NCI-H524 treated with DMSO at 0.1 percent for 48 hours (cell line): ENCODE measurements at regions not wholly inside any gene's neighbourhood (a gene's known extent, or its start where the extent isn't known, plus 50 kb on each side); places are given as distances from the start of the nearest gene placed in this dataset.
"Not testable (repeated sequence)": the region's sequence is repeated elsewhere in the genome, so short reads cannot be mapped to it uniquely, and the experiment has no call there.

Source experiments
- DNase-seq: peaks from one replicate; lab custom pipeline; 2025; lab: John Stamatoyannopoulos, UW

- no peak for DNase-seq
Measured at GRCh38 chr10:128579280-128579865, 453.1 kb upstream of the MKI67 start.

DNA sequence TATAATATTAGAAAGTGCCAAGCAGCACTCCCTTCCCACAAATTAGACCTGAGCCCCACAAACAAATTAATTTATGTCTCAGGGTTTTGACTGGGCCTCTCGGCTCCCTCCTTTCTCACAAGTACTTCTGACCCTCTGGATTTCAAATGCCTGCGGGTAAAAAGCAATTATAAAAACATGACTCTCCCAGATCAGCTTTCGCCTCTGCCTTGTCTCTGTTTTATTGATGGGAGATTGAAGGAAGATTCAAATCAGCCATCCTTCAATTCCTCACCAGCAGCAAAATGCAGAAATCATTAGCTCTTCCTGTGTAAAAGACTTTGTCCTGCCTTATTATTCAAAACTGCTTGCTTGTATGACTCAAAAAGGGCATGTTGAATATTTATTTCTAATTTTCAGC, 453.7 kb upstream of the MKI67 start:
- no peak for DNase-seq

DNA sequence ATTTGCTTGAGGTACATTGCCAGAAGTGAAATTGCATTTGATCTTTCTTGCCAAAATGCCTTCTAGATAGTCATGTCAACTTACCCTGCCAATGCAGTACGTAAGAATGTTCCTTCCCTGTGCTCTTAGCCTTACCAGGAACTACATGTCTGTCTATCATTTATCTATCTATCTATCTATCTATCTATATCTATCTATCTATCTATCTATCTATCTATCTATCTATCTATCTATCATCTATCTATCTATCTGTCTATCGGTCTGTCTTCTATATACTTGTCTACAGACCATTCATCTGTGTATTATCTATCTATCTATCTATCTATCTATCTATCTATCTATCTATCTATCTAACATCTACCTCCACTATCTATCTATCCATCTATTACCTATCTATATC, 456.9 kb upstream of the MKI67 start:
- DNase-seq, result not testable (repeated sequence)

- not testable (repeated sequence) for DNase-seq
Measured at GRCh38 chr10:128586599-128586998, 460.4 kb upstream of the MKI67 start.

DNA sequence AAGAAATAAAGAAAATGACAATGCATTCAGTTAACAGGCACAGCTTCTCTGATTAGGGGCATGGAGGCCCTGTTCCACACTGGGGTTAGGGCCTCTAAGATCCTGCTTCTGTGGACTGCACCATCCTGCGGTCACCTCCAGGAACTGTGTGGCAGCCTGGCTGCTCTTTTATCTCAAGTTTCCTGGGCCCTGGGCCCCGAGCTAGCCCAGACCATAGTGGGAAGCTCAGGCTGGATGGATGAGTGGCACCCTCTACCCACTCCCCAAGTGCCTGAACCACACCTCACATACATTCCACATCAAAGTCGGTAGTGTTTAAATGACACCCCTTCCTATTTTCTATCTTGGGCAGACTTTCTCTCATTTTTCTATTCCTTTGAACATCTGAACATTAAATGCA, 461.5 kb upstream of the MKI67 start:
- no peak for DNase-seq

DNA sequence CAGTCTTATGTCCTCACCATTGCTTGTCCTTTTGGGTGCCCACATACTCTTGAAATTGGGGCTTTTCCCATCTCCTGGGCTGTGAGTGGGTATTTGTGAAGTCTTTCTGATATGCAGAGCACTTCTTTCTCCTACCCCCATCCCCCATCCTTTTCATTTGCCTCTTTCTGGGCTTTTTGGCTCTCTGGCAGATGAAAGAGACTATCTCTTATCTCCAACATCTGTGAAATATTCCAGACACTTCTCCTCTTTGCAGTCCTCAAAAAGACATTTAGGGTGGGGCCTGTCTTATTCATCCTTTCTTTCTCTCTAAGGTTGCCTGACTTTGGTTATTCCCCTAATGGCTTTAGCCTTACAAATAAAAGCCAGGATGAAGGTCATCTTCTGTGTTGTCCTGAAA, 462.2 kb upstream of the MKI67 start:
- DNase-seq, result no peak

DNA sequence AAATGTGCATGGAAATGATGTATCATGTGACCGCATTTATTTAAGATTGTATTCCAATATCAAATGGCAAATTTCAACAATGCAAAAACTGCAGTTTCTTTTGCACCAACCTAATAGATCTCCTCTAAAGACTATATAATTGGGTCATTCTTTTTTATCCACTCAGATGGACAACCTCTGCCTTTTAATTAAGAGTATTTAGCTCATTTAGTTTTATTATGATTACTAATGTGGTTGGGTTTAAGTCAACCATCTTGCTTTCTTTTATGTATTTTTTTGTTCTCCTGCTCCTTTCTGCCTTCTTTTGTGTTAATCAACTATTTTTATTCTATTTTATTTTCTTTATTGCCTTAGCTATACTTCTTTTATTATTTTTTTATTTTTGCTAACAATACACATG, 468.5 kb upstream of the MKI67 start:
- no peak for DNase-seq

- no peak for DNase-seq
Measured at GRCh38 chr10:128596906-128597305, 470.7 kb upstream of the MKI67 start.

DNA sequence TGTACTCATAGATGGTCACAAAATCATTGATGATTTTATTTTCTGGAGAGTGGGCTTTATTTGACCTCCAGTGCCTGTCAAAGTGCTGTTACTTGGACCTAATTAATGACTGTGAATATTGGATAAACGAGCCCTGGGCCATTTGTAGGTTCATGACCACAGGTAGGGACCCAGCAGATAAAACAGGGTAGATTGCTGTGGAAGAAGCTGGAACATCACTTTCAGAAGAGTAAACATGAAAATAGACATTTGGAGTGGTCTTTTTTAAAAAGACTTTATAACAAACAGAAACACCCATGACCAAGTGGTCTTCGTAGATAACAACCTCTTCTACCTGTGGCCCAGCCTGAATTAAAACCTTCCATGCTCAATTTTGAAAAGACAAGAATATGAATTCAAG, 472.8 kb upstream of the MKI67 start:
- DNase-seq, result no peak

DNA sequence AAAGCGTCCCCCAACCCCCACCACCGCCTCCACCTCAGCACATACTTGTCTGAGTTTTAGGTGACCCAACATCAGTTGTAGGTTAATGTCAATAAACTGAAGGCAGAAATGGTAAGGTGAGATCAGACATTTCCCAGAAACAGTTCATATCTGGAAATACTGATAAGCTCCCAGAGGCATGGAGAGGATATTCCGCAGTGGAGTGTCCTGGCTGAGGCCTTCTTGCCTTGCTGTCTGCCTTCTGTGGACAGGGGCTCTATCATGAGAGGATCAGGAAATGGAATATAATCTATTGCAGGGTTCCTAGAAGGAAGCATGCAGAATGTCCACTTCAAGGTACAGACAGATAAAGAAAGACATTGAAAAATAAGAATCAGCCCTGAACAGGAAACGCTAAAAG, 473.3 kb upstream of the MKI67 start:
- DNase-seq, result no peak

DNA sequence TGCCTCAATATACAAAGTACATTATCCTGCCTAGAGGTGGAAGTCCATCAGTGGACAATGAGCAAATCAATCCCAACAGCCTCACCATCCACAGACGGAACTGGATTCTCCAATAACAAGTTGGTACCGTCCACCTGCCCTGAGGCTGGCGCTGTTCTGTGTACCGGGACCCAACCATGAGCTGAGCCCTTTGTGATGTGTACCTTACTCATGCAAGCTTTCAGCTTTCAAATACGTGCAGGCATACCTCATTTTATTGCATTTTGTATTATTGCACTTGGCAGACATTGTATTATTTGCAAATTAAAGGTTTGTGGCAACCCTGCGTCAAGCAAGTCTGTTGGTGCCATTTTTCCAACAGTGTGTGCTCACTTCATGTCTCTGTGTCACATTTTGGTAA, 476.0 kb upstream of the MKI67 start:
- no peak for DNase-seq

DNA sequence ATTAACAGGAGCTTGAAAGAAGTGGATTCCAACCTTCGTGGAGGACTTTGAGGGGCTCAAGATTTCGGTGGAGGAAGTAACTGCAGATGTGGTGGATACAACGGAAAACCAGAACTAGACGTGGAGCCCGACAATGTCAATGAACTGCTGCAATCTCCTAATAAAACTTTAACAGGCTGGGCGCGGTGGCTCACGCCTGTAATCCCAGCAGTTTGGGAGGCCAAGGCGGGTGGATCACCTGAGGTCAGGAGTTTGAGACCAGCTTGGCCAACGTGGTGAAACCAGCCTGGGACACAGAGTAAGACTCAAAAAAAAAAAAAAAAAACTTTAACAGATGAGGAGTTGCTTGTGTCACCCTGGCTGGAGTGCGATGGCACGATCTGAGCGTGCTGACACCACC, 477.8 kb upstream of the MKI67 start:
- DNase-seq, result no peak

GRCh38 chr10:128605180-128605579, 479.0 kb upstream of the MKI67 start:
- no peak for DNase-seq

GRCh38 chr10:128606055-128606454, 479.8 kb upstream of the MKI67 start:
- no peak for DNase-seq

DNA sequence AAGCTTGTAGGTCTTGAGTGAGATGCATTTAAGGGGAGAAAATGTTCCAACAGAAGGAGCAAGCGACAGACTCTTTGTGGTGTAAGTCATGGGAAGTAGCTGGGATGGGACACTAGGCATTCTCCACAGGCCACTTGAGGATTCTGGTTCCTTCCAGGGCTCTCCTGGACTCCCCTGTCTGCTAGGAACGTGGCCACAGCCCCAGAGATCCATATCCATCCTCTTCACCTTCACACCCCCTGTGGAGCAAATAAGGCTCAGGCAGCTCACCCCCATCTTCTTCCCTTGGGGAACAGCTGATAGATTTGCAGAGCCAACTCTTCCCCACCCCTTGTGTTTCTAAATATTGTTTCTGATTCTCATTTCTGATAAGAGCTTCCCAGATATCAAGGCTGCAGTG, 482.6 kb upstream of the MKI67 start:
- no peak for DNase-seq

DNA sequence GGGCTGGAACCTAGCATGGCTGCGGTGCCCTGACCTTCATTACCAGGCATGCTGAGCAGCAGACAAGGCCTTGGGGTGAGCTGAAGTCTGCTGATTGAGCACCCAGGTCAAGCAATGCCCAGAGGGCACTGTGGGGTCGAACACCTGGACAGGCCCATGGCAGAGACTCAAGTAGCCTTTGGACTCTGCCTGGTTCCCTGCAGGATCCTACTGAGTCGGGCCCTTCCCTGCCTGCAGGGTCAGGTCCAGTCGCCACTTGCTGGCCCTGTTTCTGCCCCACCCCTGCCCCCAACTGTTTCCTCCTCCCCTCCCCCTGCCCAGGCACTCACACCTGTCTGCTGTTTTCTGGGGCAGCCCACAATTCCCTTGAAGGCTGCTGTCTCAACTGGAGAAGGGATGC, 483.2 kb upstream of the MKI67 start:
- DNase-seq, result no peak

DNA sequence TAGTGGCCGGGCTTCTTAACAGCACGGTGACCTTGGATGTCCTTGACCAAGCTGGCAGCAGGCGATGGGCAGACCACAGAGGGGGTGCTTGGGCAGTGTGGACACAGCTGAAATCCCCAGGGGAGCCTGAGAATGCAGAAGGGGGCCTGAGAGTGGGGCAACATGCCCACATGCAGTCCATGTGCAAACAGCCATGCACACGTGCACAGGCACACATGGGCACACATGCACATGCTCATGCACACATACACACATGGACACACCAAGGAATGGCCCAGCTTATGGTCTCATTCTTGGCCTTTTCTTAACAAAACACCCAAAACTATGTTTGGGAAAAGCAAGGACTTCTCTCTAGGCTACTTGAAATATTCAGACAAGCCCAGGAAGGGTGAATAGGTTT, 483.9 kb upstream of the MKI67 start:
- DNase-seq, result no peak

DNA sequence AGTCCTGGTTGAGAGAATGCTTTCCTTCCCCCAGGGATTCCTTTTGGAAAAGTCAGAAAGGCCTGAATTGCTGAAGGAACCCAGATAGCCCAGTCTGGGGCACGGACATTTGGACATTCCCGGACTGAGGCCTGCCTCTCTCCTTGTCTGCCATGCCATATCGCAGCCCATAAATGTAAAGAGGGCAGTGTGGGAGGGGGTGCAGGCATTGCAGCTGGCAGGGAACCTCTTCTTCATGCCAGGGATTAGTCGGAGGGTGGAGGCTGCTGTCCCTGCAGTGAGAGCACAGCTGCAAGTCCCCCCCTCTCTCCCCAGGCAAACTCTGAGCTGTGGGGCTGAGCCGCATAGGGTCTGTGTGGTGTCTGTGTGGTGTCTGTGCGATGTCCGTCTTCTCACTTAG, 486.0 kb upstream of the MKI67 start:
- no peak for DNase-seq

DNA sequence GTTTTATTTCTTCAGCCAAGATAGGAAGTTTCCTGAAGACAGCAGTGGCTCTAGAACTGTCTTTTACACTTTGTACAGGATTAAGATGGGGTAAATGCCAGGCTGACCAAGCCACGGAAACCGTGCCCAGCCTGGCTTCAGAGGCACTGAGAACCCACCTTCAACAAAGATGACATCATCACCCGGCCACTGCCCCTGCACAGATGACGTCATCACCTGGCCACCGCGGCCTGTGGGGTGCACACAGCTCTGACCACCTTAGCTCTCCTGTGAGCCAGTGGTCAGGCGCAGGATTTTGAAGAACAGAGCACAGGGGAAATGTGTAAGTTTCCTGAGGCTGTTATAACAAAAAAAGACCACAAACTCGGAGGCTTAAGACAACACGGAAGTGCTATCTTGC, 486.4 kb upstream of the MKI67 start:
- no peak for DNase-seq

DNA sequence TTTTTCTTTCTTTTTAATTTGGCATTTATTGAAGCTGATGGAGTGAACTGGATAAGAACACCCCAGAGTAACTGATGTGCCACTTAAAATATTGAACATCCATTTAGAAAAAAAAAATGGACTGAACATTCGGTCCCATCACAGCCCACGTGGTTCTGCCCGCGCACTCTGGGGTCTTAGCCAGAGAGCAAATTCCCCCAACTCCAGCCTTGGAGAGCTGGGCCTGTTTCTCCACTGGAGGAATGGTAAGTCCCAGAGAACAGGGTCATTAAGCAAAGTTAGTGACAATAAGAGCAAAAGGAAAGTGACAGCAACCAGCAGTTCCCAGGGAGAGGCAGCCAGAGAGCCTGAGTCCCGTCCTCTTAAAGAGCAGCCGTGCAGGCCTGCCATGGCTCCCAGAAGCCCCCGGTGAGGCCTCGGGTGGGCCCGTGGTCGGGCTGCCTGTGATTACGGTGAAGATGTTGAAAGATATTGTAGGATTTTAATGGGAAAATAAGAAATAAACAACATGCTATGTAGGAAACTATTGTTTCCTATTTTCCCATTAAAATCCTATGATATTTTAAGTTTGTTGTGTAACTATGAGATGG, 487.9 kb upstream of the MKI67 start:
- no peak for DNase-seq

GRCh38 chr10:128614802-128615553, 488.8 kb upstream of the MKI67 start:
- DNase-seq, result no peak

DNA sequence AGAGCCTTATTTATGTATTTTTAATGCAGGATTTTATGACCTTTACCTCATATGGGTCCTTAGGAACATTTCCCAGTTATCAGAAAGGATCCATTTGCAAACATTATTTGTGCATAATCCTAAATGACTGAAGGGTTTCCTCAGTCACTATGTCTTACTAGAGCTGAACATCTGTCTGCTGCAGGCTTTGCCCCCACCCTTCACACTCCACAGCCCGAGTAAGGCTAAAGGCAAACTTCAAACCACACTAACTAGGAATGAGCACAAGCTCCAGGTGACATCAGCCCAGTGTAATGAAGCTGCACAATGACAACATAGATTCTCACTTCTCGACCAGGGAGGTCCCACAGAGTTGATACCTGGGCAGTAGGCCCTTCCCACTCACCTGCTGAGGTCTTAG, 491.3 kb upstream of the MKI67 start:
- DNase-seq, result no peak

- DNase-seq, result no peak
Measured at GRCh38 chr10:128622706-128623105, 496.5 kb upstream of the MKI67 start.

DNA sequence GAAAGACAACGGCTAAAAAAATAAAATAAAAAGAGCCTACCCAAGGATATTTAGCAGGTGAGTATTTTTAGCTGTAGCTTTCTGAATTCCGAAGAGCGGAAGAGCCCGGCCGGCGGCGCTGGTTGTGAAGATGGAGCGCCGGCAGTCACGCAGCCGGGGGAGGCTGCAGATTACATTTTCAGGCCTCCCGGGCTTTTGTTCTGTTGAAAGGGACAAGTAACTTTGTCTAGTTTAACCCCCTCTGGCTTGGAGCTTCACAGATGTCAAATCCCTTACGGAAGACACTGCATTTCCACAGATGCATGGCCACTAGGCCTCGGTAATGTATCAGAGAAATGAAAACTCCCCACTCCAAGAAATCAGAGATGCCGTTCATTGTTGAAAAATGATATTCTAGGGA, 497.6 kb upstream of the MKI67 start:
- no peak for DNase-seq
